Common myeloid progenitor, CD34-positive (primary cell): ENCODE measurements at regions not wholly inside any gene's neighbourhood (a gene's known extent, or its start where the extent isn't known, plus 50 kb on each side); places are given as distances from the start of the nearest gene placed in this dataset.
A peak's percentile ranks its signal among the peaks of the same experiment; 100 is the strongest.

Experiments
- CTCF ChIA-PET: fragments of 350-600 bp; sonication (Branson Sonifier 250); formaldehyde crosslinking; loops from one replicate; lab custom pipeline; 2021; ENCODE audit warnings: antibody characterized with exemption; lab: Charles Lee
- POLR2A ChIA-PET: fragments of 350-600 bp; sonication (Branson Sonifier 250); formaldehyde crosslinking; loops from one replicate; lab custom pipeline; 2021; ENCODE audit warnings: antibody characterized with exemption; lab: Charles Lee
- DNase-seq, 3 donors: peaks; one replicate each; pipeline versions ENCODE4 v3.0.0 to v3.0.0-alpha.2; 2013
- H3K27ac ChIP-seq, 2 experiments: 1 replicate in 1 of 2; 2 replicates in 1 of 2; pipeline ENCODE4 v1.7.0; 2013; ENCODE audit warnings: inconsistent platforms in 2 of 2, low read length in 2 of 2, mild to moderate bottlenecking in 2 of 2, low read depth in 1 of 2, moderate library complexity in 1 of 2; ENCODE audit not compliant: severe bottlenecking in 2 of 2, insufficient read depth in 1 of 2, poor library complexity in 1 of 2
- H3K27me3 ChIP-seq, 5 experiments: replicated peaks in 2 of 5; 1 replicate in 3 of 5; 2 replicates in 2 of 5; pipeline versions ENCODE4 v1.6.1 to v1.7.0; 2013; ENCODE audit warnings: low read length in 4 of 5, mild to moderate bottlenecking in 2 of 5, moderate library complexity in 2 of 5, inconsistent platforms in 1 of 5; ENCODE audit not compliant: insufficient read depth in 5 of 5, control insufficient read depth in 4 of 5
- H3K36me3 ChIP-seq, 4 experiments: 1 replicate in 2 of 4; 2 replicates in 2 of 4; pipeline versions ENCODE4 v1.6.1 to v1.7.0; 2013; ENCODE audit warnings: low read length in 3 of 4, control low read depth in 1 of 4, mild to moderate bottlenecking in 1 of 4; ENCODE audit not compliant: control insufficient read depth in 4 of 4, insufficient read depth in 4 of 4
- H3K4me1 ChIP-seq, 4 experiments: 1 replicate in 3 of 4; 2 replicates in 1 of 4; pipeline versions ENCODE4 v1.6.1 to v1.7.1; 2013; ENCODE audit warnings: low read length in 3 of 4, mild to moderate bottlenecking in 3 of 4, control low read depth in 1 of 4, inconsistent platforms in 1 of 4, moderate library complexity in 1 of 4; ENCODE audit not compliant: control insufficient read depth in 4 of 4, insufficient read depth in 4 of 4; ENCODE audit errors: control extremely low read depth in 1 of 4
- H3K4me3 ChIP-seq, 7 experiments: 1 replicate in 4 of 7; 2 replicates in 3 of 7; pipeline versions ENCODE4 v1.5.1 to v1.7.0; 2013; ENCODE audit warnings: mild to moderate bottlenecking in 7 of 7, low read length in 6 of 7, moderate library complexity in 6 of 7, inconsistent platforms in 2 of 7, low read depth in 2 of 7, control low read depth in 1 of 7; ENCODE audit not compliant: insufficient read depth in 4 of 7, control insufficient read depth in 1 of 7; ENCODE audit errors: extremely low read depth in 1 of 7
- H3K9me3 ChIP-seq, 5 experiments: 1 replicate in 4 of 5; 2 replicates in 1 of 5; pipeline versions ENCODE4 v1.6.1 to v1.7.1; 2013; ENCODE audit warnings: low read length in 4 of 5, mild to moderate bottlenecking in 2 of 5, inconsistent platforms in 1 of 5, low read depth in 1 of 5, moderate library complexity in 1 of 5; ENCODE audit not compliant: control insufficient read depth in 4 of 5, insufficient read depth in 2 of 5; ENCODE audit errors: control extremely low read depth in 1 of 5
- WGBS: methylation state at CpG from one replicate; pipeline ENCODE4 v1.1.5; 2013; ENCODE audit not compliant: insufficient coverage; 5-methylcytosine and 5-hydroxymethylcytosine counted together

DNA sequence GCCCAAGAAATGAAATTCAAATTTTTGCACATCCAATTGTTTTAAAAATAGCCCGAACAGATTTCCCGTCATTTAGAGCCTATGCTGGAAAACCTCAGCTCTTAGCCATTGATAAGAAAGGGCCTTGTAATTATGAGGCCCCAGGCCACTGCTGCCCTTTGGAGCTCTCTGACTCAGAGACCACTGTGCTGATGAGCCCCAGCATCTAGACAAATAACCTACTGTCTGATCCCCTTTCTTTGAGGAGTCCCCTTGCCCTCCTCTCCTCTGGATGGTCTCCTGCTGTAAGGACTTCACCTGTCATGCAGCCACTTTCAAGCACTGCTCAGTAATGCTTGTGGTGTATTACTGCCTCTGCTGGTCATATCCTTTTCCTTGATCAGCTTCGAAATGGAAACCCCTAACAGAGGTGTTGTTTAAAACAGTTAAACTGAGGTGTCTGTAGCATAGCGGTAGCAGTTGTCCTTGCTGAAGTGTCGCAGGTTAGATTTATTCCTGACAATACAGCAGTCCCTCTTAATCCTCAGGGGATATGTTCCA, 159.9 kb upstream of the SRRM4 start:
- CTCF ChIA-PET: no interaction called here
- Histone ChIP-seq H3K27me3 (no peaks in the 10 kb centered on the region), H3K27ac (no peak overlapping the region), H3K4me3 (no peak overlapping the region), H3K4me1 (no peaks in the 10 kb centered on the region), H3K36me3 (no peaks in the 10 kb centered on the region), H3K9me3 (peaks cover 0 to 1% (median 0%) of the 10 kb centered on the region in 5 experiments)
- DNase-seq: no peak
- POLR2A ChIA-PET: no interaction called here
- WGBS: 86% methylated on average over 5 of the region's 5 CpGs

DNA sequence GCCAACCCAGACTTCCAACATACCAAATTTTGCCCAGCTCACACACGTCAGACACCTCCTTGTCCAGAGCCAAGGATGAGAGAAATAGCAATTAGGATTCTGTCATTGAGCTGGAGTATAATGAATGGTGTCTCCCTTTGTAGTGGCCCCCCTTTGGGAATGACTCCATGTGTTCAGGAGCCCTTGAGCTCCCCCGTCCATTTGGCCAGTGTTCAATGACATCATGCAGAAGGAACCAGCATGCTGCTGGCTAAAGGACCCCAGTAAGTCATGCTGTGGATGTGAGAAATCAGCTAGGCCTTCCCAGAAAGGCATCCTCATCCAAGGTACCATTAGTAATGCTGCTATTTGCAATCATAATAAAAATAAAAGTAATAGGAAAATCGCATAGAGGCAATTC, 158.8 kb upstream of the SRRM4 start:
- WGBS: 100% methylated on average over 2 of the region's 3 CpGs
- no peaks in the 10 kb centered on the region for H3K36me3 ChIP-seq
- no peak overlapping the region for H3K27ac ChIP-seq
- no peaks in the 10 kb centered on the region for H3K4me1 ChIP-seq
- H3K4me3 ChIP-seq: no peak overlapping the region
- POLR2A ChIA-PET: no interaction called here
- CTCF ChIA-PET: no interaction called here
- H3K27me3 ChIP-seq: no peaks in the 10 kb centered on the region
- DNase-seq: no peak
- H3K9me3 ChIP-seq: no peaks in the 10 kb centered on the region

DNA sequence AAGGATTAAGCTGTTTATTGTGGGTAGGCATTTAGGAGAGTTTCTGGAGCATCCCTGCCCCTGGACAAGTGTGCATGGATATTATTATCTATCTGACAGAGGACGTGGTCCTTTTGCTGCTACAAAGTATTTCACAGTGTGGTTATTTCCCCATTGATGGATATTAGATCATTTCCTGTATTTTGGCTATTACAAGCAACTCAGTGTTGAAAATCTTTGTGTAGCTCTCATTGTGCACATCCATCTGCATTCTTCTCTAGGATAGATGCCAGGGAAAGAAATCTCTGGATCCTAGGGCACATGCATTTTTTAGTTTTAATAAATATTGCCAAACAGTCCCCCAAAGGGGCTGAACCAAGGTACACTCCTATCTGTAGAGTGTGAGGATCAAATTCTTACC, 154.3 kb upstream of the SRRM4 start:
- Histone ChIP-seq H3K4me3 (no peak overlapping the region), H3K36me3 (no peaks in the 10 kb centered on the region), H3K9me3 (no peaks in the 10 kb centered on the region), H3K4me1 (no peaks in the 10 kb centered on the region), H3K27ac (no peak overlapping the region), H3K27me3 (no peaks in the 10 kb centered on the region)
- POLR2A ChIA-PET: no interaction called here
- no CpG with 5 or more reads among the region's 1 CpG for WGBS
- no peak for DNase-seq
- CTCF ChIA-PET: no interaction called here

DNA sequence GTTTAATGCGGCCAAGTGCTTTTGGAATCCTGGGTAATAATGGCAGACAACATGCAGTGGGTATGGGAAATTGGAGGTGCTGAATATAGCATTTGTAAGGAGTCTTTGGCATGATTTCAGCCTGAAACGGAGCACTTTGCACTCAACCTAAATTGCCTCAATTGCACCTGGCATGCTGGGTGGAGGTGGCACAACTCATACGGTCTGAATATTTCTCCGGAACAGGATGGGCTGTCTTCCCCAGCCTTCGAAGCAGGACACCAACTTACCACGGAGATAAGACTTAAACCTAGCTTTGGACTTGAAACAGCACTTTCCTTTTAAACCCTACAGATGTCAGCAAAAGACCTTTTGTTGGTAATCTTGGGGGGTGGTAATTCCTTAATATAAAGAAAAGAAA, 153.7 kb upstream of the SRRM4 start:
- Histone ChIP-seq H3K27ac (no peak overlapping the region), H3K4me3 (no peak overlapping the region), H3K36me3 (no peaks in the 10 kb centered on the region), H3K27me3 (no peaks in the 10 kb centered on the region), H3K4me1 (no peaks in the 10 kb centered on the region), H3K9me3 (no peaks in the 10 kb centered on the region)
- WGBS: 98% methylated on average over 5 of the region's 6 CpGs
- no peak for DNase-seq
- ChIA-PET CTCF (no interaction called here), POLR2A (interaction anchor here (0.6 kb wide), 1 partner anchor 14 kb away, joined by 3 read pairs; no protein-coding TSS in a partner anchor)

DNA sequence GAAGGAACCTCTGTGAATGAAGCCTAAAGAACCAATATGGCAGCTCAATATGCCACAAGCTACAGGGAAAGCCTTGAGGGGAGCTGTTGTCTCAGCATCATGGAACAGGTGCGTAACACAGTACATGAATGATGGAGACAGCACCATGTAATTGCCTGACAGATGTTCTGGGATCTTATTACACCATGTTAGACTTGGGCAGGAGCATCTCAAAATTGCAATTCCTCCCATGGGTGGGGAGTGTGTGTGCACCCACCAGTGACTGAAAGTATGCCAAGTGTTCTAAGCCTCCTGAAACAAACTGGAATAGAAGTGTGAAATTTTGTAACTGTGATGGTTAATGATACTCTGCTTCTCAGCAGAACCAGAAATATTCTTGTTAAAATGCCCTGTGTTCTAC, 151.0 kb upstream of the SRRM4 start:
- Histone ChIP-seq H3K36me3 (no peaks in the 10 kb centered on the region), H3K27ac (no peak overlapping the region), H3K9me3 (no peaks in the 10 kb centered on the region), H3K4me1 (no peaks in the 10 kb centered on the region), H3K27me3 (no peaks in the 10 kb centered on the region), H3K4me3 (no peak overlapping the region)
- POLR2A ChIA-PET: no interaction called here
- 100% methylated on average over 1 of the region's 1 CpG for WGBS
- CTCF ChIA-PET: no interaction called here
- DNase-seq: no peak

DNA sequence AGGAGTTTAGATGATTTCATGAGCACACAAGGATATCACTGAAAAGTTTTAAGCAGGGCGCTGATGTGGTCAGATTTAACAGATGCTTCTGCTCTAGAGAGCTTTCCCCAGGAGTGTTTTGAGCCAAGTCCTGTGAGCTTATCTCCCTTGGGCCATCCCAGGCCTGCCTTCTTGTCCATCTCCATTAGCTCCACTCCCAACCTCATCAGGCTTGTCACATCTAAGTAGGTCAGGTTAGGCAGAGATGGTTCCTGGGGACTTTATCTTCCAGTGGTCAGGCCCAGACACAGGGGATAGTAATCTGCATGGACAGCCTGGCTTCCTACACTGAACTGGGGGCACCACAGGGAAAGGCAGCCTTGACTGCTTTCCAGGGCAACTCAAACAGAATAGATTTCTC, 145.4 kb upstream of the SRRM4 start:
- Histone ChIP-seq H3K4me3 (no peak overlapping the region), H3K4me1 (no peaks in the 10 kb centered on the region), H3K27me3 (no peaks in the 10 kb centered on the region), H3K9me3 (peaks cover 0 to 1% (median 0%) of the 10 kb centered on the region in 5 experiments), H3K36me3 (no peaks in the 10 kb centered on the region), H3K27ac (no peak overlapping the region)
- WGBS: 92% methylated on average over 1 of the region's 1 CpG
- ChIA-PET CTCF (no interaction called here), POLR2A (no interaction called here)
- no peak for DNase-seq

DNA sequence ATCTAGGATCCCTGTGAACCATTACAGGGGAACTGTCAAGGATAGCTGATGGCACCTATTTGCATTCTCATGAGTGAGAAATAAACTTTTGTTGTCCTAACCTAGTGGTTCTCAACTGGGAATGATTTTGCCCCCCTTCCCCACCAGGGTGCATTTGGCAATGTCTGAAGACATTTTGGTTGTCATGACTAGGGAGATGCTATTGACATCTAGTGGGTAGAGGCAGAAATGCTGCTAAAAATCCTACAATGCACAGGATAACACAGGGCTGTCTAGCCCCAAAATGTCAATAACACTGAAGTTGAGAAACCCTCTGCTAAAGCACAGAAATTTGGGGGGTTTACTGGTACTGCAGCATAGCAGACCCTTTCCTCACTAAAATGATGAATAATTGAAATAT, 140.9 kb upstream of the SRRM4 start:
- no peaks in the 10 kb centered on the region for H3K4me1 ChIP-seq
- H3K36me3 ChIP-seq: no peaks in the 10 kb centered on the region
- peaks cover 0 to 2% (median 0%) of the 10 kb centered on the region in 5 experiments for H3K27me3 ChIP-seq
- H3K9me3 ChIP-seq: peaks cover 0 to 1% (median 0%) of the 10 kb centered on the region in 5 experiments
- ChIA-PET CTCF (no interaction called here), POLR2A (no interaction called here)
- H3K27ac ChIP-seq: no peak overlapping the region
- no peak overlapping the region for H3K4me3 ChIP-seq
- DNase-seq: peak in 2 of 3 donors; percentile 0 to 1
